ENCODE measurements at regions not wholly inside any gene's neighbourhood (a gene's known extent, or its start where the extent isn't known, plus 50 kb on each side); places are given as distances from the start of the nearest gene placed in this dataset.
"Not testable (repeated sequence)": the region's sequence is repeated elsewhere in the genome, so short reads cannot be mapped to it uniquely, and the experiment has no call there.

GRCh38 chr20:12528104-12528503, 480.7 kb upstream of the SPTLC3 start:
- FAIRE-seq = no peak

GRCh38 chr20:12528591-12529041, 480.2 kb upstream of the SPTLC3 start:
- FAIRE-seq (no peak), DNase-seq (ENCODE audit: extremely low spot score, insufficient read length, low read depth) (no peak)

More at GRCh38 chr20:12528104-12528503, 480.7 kb upstream of the SPTLC3 start:
- no peak for DNase-seq (ENCODE audit: extremely low spot score, insufficient read length, low read depth)

GRCh38 chr20:12531626-12532025, 477.1 kb upstream of the SPTLC3 start:
- no peak for DNase-seq (ENCODE audit: extremely low spot score, insufficient read length, low read depth)
- no peak for FAIRE-seq

GRCh38 chr20:12535316-12535715, 473.5 kb upstream of the SPTLC3 start:
- FAIRE-seq = no peak

GRCh38 chr20:12535770-12536169, 473.0 kb upstream of the SPTLC3 start:
- FAIRE-seq = no peak
- DNase-seq (ENCODE audit: extremely low spot score, insufficient read length, low read depth) = no peak

More at GRCh38 chr20:12535316-12535715, 473.5 kb upstream of the SPTLC3 start:
- DNase-seq (ENCODE audit: extremely low spot score, insufficient read length, low read depth) = no peak

- FAIRE-seq (no peak), DNase-seq (ENCODE audit: extremely low spot score, insufficient read length, low read depth) (no peak)
Observed at GRCh38 chr20:12554426-12554825, 454.3 kb upstream of the SPTLC3 start.

- DNase-seq (ENCODE audit: extremely low spot score, insufficient read length, low read depth) (no peak), FAIRE-seq (no peak)
Observed at GRCh38 chr20:12555369-12555768, 453.4 kb upstream of the SPTLC3 start.

GRCh38 chr20:12555849-12556248, 452.9 kb upstream of the SPTLC3 start:
- FAIRE-seq; DNase-seq (ENCODE audit: extremely low spot score, insufficient read length, low read depth): not testable (repeated sequence)

- FAIRE-seq = no peak
- DNase-seq (ENCODE audit: extremely low spot score, insufficient read length, low read depth) = no peak
Observed at GRCh38 chr20:12557224-12557623, 451.5 kb upstream of the SPTLC3 start.

- FAIRE-seq = no peak
- DNase-seq (ENCODE audit: extremely low spot score, insufficient read length, low read depth) = no peak
Observed at GRCh38 chr20:12564979-12565378, 443.8 kb upstream of the SPTLC3 start.

GRCh38 chr20:12566596-12566995, 442.2 kb upstream of the SPTLC3 start:
- FAIRE-seq (no peak), DNase-seq (ENCODE audit: extremely low spot score, insufficient read length, low read depth) (no peak)

GRCh38 chr20:12570371-12570770, 438.4 kb upstream of the SPTLC3 start:
- FAIRE-seq = no peak
- no peak for DNase-seq (ENCODE audit: extremely low spot score, insufficient read length, low read depth)

GRCh38 chr20:12573442-12573841, 435.3 kb upstream of the SPTLC3 start:
- FAIRE-seq = no peak
- no peak for DNase-seq (ENCODE audit: extremely low spot score, insufficient read length, low read depth)

- DNase-seq (ENCODE audit: extremely low spot score, insufficient read length, low read depth) (no peak), FAIRE-seq (no peak)
Observed at GRCh38 chr20:12575352-12576095, 433.2 kb upstream of the SPTLC3 start.

GRCh38 chr20:12577213-12577612, 431.6 kb upstream of the SPTLC3 start:
- FAIRE-seq (no peak), DNase-seq (ENCODE audit: extremely low spot score, insufficient read length, low read depth) (no peak)

GRCh38 chr20:12581644-12582289, 427.0 kb upstream of the SPTLC3 start:
- DNase-seq (ENCODE audit: extremely low spot score, insufficient read length, low read depth) (no peak), FAIRE-seq (no peak)

- not testable (repeated sequence) for FAIRE-seq; DNase-seq (ENCODE audit: extremely low spot score, insufficient read length, low read depth)
Observed at GRCh38 chr20:12582710-12583109, 426.1 kb upstream of the SPTLC3 start.

GRCh38 chr20:12591949-12592470, 416.8 kb upstream of the SPTLC3 start:
- FAIRE-seq = no peak
- no peak for DNase-seq (ENCODE audit: extremely low spot score, insufficient read length, low read depth)

GRCh38 chr20:12592756-12593155, 416.0 kb upstream of the SPTLC3 start:
- no peak for FAIRE-seq
- DNase-seq (ENCODE audit: extremely low spot score, insufficient read length, low read depth) = no peak

GRCh38 chr20:12593342-12593873, 415.4 kb upstream of the SPTLC3 start:
- FAIRE-seq (no peak), DNase-seq (ENCODE audit: extremely low spot score, insufficient read length, low read depth) (no peak)
